Tibial artery (tissue), 4 donors: ENCODE measurements at regions not wholly inside any gene's neighbourhood (a gene's known extent, or its start where the extent isn't known, plus 50 kb on each side); places are given as distances from the start of the nearest gene placed in this dataset.

Experiments
- DNase-seq, 2 donors: peaks; one replicate each; pipeline ENCODE4 v3.0.0-alpha.2; 2019
- H3K27ac ChIP-seq, 2 donors: fragments of 200-600 bp; sonication (generic) in 1 of 2; 1 replicate in 1 of 2; 2 replicates in 1 of 2; pipeline ENCODE4 v1.5.1; 2018 to 2019; ENCODE audit warnings: mild to moderate bottlenecking in 1 of 2
- H3K27me3 ChIP-seq, 2 donors: fragments of 200-600 bp; sonication (generic) in 1 of 2; one replicate each; pipeline versions ENCODE4 v1.5.1 to v1.6.0; 2016 to 2019
- H3K36me3 ChIP-seq, 3 donors: fragments of 200-600 bp; sonication (generic) in 2 of 3; one replicate each; pipeline ENCODE4 v1.5.1; 2016 to 2019; ENCODE audit warnings: mild to moderate bottlenecking in 2 of 3
- H3K4me1 ChIP-seq, 4 donors: fragments of 200-600 bp; sonication (generic) in 2 of 4; 1 replicate in 3 of 4; 2 replicates in 1 of 4; pipeline ENCODE4 v1.5.1; 2016 to 2019
- H3K4me3 ChIP-seq, 2 donors: fragments of 200-600 bp; sonication (generic) in 1 of 2; 1 replicate in 1 of 2; 2 replicates in 1 of 2; pipeline ENCODE4 v1.5.1; 2018 to 2019; ENCODE audit warnings: mild to moderate bottlenecking in 2 of 2
- H3K9me3 ChIP-seq, 3 donors: fragments of 200-600 bp; sonication (generic) in 1 of 3; one replicate each; pipeline ENCODE4 v1.5.1; 2016 to 2019
- intact Hi-C: fragments of 100-400 bp; cut with DNase I; formaldehyde crosslinking; loops from one replicate; pipeline ENCODE4 v1.15.0; 2023; ENCODE audit warnings: low total_unique reads
- TF ChIP-seq, protein P1 (sequence below), 2 experiments: fragments of 200-600 bp in 1 of 2; fragments of 450-650 bp in 1 of 2; IDR thresholded peaks; one replicate each; pipeline ENCODE4 v1.5.1; 2017 to 2019; ENCODE audit warnings: antibody characterized with exemption in 2 of 2, mild to moderate bottlenecking in 1 of 2, moderate library complexity in 1 of 2

DNA sequence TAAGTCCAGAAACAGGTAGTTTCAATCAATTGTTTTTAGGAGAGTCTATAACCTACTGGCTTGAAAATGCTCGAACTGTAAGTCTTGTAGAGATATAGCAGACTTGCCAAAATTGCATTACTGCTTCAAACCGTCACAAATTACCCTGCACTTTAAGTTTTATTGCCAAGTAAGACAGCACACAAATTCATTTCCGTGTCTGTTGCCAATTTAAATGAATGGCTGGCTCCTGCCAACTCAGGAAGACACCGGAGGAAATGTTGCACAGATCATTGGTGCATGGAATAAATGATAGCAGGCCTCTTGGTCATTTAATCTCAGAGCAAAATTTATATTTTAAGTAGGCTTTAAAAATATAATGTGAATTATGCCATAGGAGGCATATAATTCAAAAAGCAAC, 438.1 kb downstream of the HACE1 start:
- DNase-seq = no peak
- no peak overlapping the region for H3K4me3 ChIP-seq
- TF ChIP-seq, protein P1, sequence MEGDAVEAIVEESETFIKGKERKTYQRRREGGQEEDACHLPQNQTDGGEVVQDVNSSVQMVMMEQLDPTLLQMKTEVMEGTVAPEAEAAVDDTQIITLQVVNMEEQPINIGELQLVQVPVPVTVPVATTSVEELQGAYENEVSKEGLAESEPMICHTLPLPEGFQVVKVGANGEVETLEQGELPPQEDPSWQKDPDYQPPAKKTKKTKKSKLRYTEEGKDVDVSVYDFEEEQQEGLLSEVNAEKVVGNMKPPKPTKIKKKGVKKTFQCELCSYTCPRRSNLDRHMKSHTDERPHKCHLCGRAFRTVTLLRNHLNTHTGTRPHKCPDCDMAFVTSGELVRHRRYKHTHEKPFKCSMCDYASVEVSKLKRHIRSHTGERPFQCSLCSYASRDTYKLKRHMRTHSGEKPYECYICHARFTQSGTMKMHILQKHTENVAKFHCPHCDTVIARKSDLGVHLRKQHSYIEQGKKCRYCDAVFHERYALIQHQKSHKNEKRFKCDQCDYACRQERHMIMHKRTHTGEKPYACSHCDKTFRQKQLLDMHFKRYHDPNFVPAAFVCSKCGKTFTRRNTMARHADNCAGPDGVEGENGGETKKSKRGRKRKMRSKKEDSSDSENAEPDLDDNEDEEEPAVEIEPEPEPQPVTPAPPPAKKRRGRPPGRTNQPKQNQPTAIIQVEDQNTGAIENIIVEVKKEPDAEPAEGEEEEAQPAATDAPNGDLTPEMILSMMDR (IDR thresholded peaks at IDR 0.05) = no peak
- no peaks in the 10 kb centered on the region for H3K36me3 ChIP-seq
- H3K9me3 ChIP-seq = no peaks in the 10 kb centered on the region
- no peak overlapping the region for H3K27ac ChIP-seq
- no peaks in the 10 kb centered on the region for H3K4me1 ChIP-seq
- no peaks in the 10 kb centered on the region for H3K27me3 ChIP-seq
- intact Hi-C loops = no loop called here

DNA sequence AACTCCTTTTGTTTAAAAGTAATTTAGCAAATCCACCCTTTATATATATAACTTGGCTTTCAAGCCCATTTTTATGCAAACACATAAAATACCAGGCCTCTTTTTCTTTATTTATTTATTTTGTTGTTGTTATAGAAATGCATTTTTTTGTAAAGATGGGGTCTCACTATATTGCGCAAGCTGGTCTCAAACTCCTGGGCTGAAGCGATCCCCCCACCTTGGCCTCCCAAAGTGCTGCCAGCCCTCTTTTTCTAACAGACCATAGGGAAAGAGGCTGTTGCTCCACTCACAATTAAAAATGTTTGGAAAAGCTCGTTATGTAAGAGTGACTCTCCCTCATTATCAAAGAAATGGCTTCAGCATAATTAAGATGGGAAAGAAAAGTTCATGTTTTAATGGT, 440.9 kb downstream of the HACE1 start:
- H3K36me3 ChIP-seq = no peaks in the 10 kb centered on the region
- H3K4me1 ChIP-seq = no peaks in the 10 kb centered on the region
- no peaks in the 10 kb centered on the region for H3K27me3 ChIP-seq
- H3K27ac ChIP-seq = no peak overlapping the region
- DNase-seq = no peak
- TF ChIP-seq, protein P1 (IDR thresholded peaks at IDR 0.05) = no peak
- no peak overlapping the region for H3K4me3 ChIP-seq
- intact Hi-C loops = no loop called here
- H3K9me3 ChIP-seq = no peaks in the 10 kb centered on the region

DNA sequence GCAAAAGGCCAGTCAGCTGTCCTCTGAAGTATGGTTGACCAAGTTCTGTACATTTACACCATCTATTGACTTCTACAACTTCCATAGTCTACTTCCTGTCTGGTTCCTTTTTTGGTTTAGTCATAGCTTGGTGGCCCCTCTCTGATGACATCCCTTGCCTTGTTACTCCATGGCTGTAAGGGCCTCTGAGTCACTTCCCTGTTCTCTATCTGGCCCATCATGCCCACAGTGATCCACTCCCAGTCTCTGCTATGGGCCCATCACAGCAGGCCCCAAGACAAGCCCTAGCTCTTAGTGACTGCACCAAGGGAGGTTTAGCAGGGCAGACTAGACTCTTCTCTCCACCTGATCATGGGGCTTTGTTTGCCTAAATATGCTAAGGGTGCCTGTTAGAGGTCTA, 441.6 kb downstream of the HACE1 start:
- TF ChIP-seq, protein P1 (IDR thresholded peaks at IDR 0.05) = no peak
- DNase-seq = no peak
- no peaks in the 10 kb centered on the region for H3K4me1 ChIP-seq
- H3K4me3 ChIP-seq = no peak overlapping the region
- H3K9me3 ChIP-seq = no peaks in the 10 kb centered on the region
- no peak overlapping the region for H3K27ac ChIP-seq
- intact Hi-C loops = no loop called here
- H3K27me3 ChIP-seq = no peaks in the 10 kb centered on the region
- no peaks in the 10 kb centered on the region for H3K36me3 ChIP-seq

DNA sequence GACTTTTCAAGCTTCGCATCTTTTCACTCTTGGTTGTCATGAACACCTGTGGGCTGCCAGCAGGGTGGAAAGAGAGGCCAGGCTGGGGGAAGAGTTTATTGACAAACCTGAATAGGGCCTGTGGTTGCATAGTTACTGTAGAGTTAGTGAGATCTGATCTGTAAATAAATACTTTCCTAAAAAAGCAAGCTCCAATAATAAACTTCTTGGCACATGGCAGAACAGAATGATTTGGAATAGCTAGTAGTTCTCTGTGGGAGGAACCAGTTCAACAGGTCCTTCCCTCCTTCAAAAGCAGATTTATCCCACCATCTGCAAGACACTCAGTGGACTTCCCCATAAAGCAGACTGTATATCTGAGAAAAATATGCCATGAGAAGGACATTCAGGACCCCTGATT, 445.0 kb downstream of the HACE1 start:
- H3K4me1 ChIP-seq = no peaks in the 10 kb centered on the region
- no peaks in the 10 kb centered on the region for H3K9me3 ChIP-seq
- no peak for DNase-seq
- H3K27ac ChIP-seq = no peak overlapping the region
- H3K4me3 ChIP-seq = no peak overlapping the region
- H3K27me3 ChIP-seq = no peaks in the 10 kb centered on the region
- TF ChIP-seq, protein P1 (IDR thresholded peaks at IDR 0.05) = no peak
- intact Hi-C loops = no loop called here
- H3K36me3 ChIP-seq = no peaks in the 10 kb centered on the region

DNA sequence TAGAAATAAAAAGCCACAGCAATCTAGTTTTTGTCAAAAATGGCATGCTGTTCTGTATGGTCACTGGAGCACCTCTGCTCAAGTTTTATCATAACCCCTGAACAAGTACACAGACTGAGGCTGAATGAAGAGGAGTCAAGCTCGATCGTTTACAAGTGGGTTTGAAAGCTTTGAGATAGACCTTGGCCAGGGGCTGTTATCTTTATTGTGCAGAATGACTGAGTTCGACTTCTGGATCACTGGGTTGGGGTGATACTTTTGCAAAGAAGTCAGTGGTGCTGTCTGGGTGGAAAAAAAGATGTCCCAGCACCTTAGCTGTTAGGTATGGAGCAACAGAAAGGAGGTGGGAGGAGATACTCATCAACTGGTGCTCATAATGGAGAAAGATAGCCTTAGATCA, 446.0 kb downstream of the HACE1 start:
- no peak overlapping the region for H3K4me3 ChIP-seq
- TF ChIP-seq, protein P1 (IDR thresholded peaks at IDR 0.05) = no peak
- H3K36me3 ChIP-seq = no peaks in the 10 kb centered on the region
- H3K27me3 ChIP-seq = no peaks in the 10 kb centered on the region
- no peak for DNase-seq
- intact Hi-C loops = no loop called here
- H3K9me3 ChIP-seq = no peaks in the 10 kb centered on the region
- H3K27ac ChIP-seq = no peak overlapping the region
- H3K4me1 ChIP-seq = no peaks in the 10 kb centered on the region

DNA sequence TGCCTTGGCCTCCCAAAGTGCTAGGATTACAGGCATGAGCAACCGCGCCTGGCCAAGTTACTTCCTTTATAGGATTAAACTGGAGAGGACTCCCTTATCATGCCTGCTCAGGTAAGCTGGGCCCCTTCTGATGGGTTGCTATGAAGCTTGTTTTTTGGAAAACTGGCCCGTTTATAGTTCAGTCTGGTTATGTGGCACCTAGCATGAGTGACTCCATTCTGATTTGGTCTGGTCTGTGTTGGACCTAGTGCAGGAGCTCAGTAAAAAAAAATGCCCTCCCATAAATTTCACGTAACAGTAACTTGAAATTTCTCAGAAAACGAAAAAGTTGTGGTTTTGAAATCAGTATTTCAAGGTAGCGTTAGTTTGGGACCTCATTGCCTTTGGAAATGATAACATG, 448.4 kb downstream of the HACE1 start:
- Histone ChIP-seq H3K36me3 (no peaks in the 10 kb centered on the region), H3K9me3 (no peaks in the 10 kb centered on the region), H3K27ac (no peak overlapping the region), H3K4me1 (no peaks in the 10 kb centered on the region), H3K27me3 (no peaks in the 10 kb centered on the region), H3K4me3 (no peak overlapping the region)
- DNase-seq = no peak
- TF ChIP-seq, protein P1 (IDR thresholded peaks at IDR 0.05) = no peak
- intact Hi-C loops = no loop called here
